ENCODE measurements at regions not wholly inside any gene's neighbourhood (a gene's known extent, or its start where the extent isn't known, plus 50 kb on each side); places are given as distances from the start of the nearest gene placed in this dataset.

GRCh38 chr13:31441800-31442510, 242.2 kb downstream of the B3GLCT start:
- Histone ChIP-seq H3K9me1 (replicated peaks; ENCODE audit: control insufficient read depth, extremely low read depth, insufficient read depth, low read length) (no peaks in the 10 kb centered on the region), H3K79me2 (ENCODE audit: control insufficient read depth, insufficient read depth, low read length) (no peaks in the 10 kb centered on the region), H4K20me1 (replicated peaks; ENCODE audit: control insufficient read depth, extremely low read depth, insufficient read depth, low read length) (no peaks in the 10 kb centered on the region), H3K36me3 (ENCODE audit: control insufficient read depth in 2 of 2, extremely low read depth in 1 of 2, insufficient read depth in 2 of 2, low read length in 2 of 2) (no peaks in the 10 kb centered on the region), H2AFZ (ENCODE audit: low read depth, low read length) (no peak overlapping the region), H3K4me1 (ENCODE audit: control insufficient read depth, extremely low read depth, insufficient read depth, low read length) (no peaks in the 10 kb centered on the region), H3K27me3 (ENCODE audit: control insufficient read depth in 2 of 2, insufficient read depth in 2 of 2, low read length in 2 of 2) (peaks cover 15 to 18% of the 10 kb centered on the region in 2 experiments), H3K9me3 (replicated peaks; ENCODE audit: control insufficient read depth, insufficient read depth, low read length) (no peaks in the 10 kb centered on the region), H3K4me2 (ENCODE audit: insufficient read depth, low read length) (no peak overlapping the region), H3K4me3 (replicated peaks in 1 of 3; ENCODE audit: insufficient read depth in 1 of 3, low read depth in 1 of 3, low read length in 3 of 3) (no peak overlapping the region), H3K9ac (replicated peaks; ENCODE audit: extremely low read depth, insufficient read depth, low read length) (no peak overlapping the region), H3K27ac (ENCODE audit: insufficient read depth, low read depth, low read length) (no peak overlapping the region)
- dilution Hi-C loops (cut with MboI; ENCODE audit: extremely low pct_ligation_motif_present, low sequenced_read_pairs) (no loop called here), intact Hi-C loops (cut with micrococcal nuclease) (no loop called here)
- no peak for TF ChIP-seq GATA2 (IDR thresholded peaks at IDR 0.05; ENCODE audit: insufficient read depth, insufficient read length, low read depth, low read length)
- TF ChIP-seq MAX (IDR thresholded peaks at IDR 0.05; ENCODE audit: insufficient read depth, insufficient read length) = no peak
- TF ChIP-seq MYC (IDR thresholded peaks at IDR 0.05; ENCODE audit: low read depth, low read length) = no peak
- TF ChIP-seq CTCF (IDR thresholded peaks at IDR 0.05; ENCODE audit: extremely low read depth in 1 of 2, insufficient read depth in 1 of 2, low read depth in 1 of 2, low read length in 2 of 2) = no peak
- TF ChIP-seq EZH2 (IDR thresholded peaks at IDR 0.05; ENCODE audit: borderline replicate concordance, low read depth, low read length, severe bottlenecking) = no peak
- TF ChIP-seq POLR2A (IDR thresholded peaks at IDR 0.05; ENCODE audit: low read depth, low read length) = no peak
- no peak for TF ChIP-seq POLR2AphosphoS5 (IDR thresholded peaks at IDR 0.05; ENCODE audit: insufficient read depth, low read depth, low read length)
- TF ChIP-seq FOS (IDR thresholded peaks at IDR 0.05; ENCODE audit: borderline replicate concordance, insufficient read depth, low read length) = no peak
- TF ChIP-seq JUN (IDR thresholded peaks at IDR 0.05; ENCODE audit: borderline replicate concordance, insufficient read depth, insufficient read length, low read depth) = no peak
- ChIA-PET CTCF (interaction anchor here (1.9 to 2.1 kb wide), 2 partner anchors 10 to 96 kb away, joined by 5 to 8 read pairs; no protein-coding TSS in a partner anchor), POLR2A (no interaction called here)
- FAIRE-seq (no peak), DNase-seq (ENCODE audit: low read depth, low spot score) (no peak)
- no TSS peak for BruUV-seq (replicated peaks)

Data from endothelial cell of umbilical vein (primary cell).